SK-MEL-5 (cell line): ENCODE measurements at regions not wholly inside any gene's neighbourhood (a gene's known extent, or its start where the extent isn't known, plus 50 kb on each side); places are given as distances from the start of the nearest gene placed in this dataset.
A peak's percentile ranks its signal among the peaks of the same experiment; 100 is the strongest.
"Not testable (repeated sequence)": the region's sequence is repeated elsewhere in the genome, so short reads cannot be mapped to it uniquely, and the experiment has no call there.

ENCODE experiments used
- DNase-seq: peaks from one replicate; pipeline ENCODE4 v3.0.0-alpha.2; 2016; ENCODE audit warnings: low read depth, low spot score
- in situ Hi-C: cut with HindIII; loops from 2 replicates; pipeline ENCODE4 v1.10.0; 2016; ENCODE audit warnings: low sequenced_read_pairs, high pct_unique_total_duplicates, low pct_unique_long_range_greater_than_20kb

DNA sequence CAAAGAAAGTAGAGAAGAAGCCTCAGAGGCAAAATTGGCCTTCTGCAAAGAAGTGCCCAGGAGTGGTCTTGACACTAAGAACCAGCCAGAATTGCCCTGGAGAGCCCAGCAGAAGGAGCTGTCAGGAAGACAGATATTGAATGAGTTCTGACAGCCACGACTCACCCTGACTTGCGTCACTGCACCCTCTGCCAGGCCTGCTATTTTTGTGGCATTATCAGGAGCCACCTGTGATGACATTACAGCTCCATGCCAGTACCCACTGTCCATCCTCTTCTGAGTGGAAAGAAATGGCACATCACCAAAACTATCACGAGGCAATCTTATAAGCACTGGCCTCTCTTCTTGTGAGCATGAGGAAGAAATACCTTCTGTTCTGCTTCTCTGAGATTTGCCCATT, 67.7 kb downstream of the SMIM20 start:
- no peak for DNase-seq
- in situ Hi-C loops = no loop called here

DNA sequence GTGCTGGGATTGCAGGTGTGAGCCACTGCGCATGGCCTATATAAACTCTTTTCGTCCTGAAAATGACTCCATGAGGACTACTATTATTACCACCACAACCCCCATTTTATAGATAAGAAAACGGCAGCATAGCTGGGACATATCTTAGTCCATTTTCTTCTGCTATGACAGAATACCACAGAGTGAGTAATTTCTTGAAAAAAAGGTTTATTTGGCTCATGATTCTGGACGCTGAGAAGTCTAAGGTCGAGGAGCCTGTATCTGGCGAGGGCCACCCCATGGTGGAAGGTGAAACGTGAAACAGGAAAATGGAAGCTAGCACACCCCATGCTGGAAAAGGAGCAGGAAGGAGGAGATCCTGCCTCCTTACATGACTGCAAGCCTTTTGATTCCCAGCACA, 68.9 kb downstream of the SMIM20 start:
- in situ Hi-C loops = no loop called here
- no peak for DNase-seq

GRCh38 chr4:25984266-25984665, 70.2 kb downstream of the SMIM20 start:
- no peak for DNase-seq
- in situ Hi-C loops = no loop called here

- in situ Hi-C loops = no loop called here
Measured at GRCh38 chr4:25984796-25985195, 70.8 kb downstream of the SMIM20 start.

GRCh38 chr4:25986807-25987206, 72.8 kb downstream of the SMIM20 start:
- in situ Hi-C loops = no loop called here

More at GRCh38 chr4:25984796-25985195, 70.8 kb downstream of the SMIM20 start:
- DNase-seq = no peak

GRCh38 chr4:25991340-25991739, 77.3 kb downstream of the SMIM20 start:
- in situ Hi-C loops = no loop called here
- no peak for DNase-seq

More at GRCh38 chr4:25986807-25987206, 72.8 kb downstream of the SMIM20 start:
- DNase-seq = no peak

DNA sequence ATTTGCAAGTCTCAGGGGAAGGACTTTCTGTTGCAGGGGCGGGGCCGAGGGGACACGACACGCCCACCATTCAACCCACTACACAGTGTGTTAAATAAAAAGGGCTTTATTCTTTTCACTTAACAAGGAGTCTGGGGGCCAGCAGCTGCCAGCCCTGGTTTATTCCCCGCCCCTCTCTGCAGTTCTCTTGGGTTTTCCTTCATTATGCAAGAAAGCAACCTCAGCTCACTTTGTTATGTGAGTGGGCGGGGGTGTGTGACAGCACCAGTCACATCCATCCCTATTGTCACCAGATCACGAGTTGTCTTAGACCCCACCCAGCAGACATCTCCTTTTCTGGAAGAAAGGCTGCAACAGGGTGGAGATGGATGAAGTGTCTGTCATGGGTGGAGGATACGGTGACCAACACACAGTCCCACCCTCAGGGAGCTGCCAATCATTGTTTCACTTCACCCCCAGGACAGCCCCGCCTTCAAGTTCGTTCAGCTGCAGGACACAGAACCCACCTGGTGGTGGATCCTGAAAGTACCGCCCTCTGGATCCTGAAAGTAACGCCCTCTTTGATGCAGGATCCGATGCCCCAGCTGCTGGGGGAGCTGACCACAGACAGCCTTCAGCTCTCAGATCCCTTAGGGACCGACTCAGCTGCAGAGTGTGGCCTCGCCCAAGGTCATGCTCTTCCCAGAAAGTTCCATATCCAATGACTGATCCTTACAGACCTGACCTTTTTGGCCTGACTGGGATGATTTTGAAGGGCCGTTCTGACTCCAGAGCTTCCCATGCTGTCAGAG, 79.6 kb downstream of the SMIM20 start:
- in situ Hi-C loops = no loop called here
- DNase-seq = peak; percentile 61

DNA sequence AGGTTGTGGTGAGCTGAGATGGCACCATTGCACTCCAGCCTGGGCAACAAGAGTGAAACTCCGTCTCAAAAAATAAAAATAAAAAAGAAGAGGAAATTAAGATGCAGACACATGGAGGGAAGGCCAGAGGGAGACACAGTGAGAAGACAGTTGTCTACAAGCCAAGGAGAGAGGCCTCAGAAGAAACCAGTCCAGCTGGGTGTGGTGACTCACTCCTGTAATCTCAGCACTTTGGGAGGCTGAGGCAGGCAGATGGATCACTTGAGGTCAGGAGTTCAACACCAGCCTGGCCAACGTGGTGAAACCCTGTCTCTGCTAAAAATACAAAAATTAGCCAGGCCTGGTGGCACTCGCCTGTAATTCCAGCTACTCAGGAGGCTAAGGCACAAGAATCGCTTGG, 80.6 kb downstream of the SMIM20 start:
- in situ Hi-C loops, DNase-seq: not testable (repeated sequence)

DNA sequence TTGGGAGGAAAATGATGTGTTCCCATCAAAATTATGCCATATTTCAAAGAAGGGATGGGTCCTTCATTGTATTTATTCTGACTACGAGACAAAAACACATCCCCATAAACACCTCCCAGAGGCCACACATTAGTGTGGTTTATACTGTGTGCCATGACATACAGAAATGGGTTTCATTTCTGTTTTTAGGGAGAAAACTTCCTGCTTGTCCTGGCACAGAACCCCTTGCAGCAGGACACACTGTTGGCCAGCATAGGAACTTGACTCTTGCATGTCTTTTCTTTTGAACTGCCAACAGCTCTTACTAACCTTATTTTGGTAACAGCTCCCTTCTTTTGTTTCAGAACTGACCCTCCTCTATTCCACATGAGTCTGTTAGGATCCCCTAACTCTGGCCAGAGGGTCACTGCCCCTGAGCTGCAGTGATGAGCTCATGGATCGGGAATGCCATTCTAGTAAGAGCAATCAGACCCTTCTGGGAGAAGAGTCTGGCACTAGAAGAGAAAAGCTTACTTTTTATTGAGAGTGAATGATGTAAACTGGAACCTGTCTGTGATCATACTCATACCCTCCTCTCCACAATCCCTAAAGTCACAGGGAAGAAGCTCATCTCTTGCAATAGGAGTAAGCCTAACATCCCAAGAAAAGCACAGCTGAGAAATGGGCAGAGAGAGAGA, 86.4 kb downstream of the SMIM20 start:
- DNase-seq = no peak
- in situ Hi-C loops = no loop called here

DNA sequence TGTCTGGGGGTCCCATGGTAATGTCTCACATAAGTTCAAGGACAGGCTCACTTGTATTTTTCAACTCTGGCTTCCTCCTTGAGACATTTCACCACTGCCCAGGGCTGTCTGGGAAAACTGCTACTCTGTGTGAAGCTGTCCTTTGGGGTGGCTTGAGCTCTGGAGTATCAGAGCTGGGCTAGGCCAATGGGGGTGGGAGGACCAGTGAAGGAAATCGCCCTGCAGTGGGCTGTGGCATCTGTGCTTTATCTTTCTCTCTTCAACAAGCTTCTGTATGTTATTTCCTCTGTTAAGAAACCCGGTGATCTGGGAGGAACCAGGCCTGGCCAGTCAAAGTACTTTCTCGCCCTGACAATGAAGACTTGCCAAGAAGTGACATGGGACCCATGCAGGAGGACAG, 87.4 kb downstream of the SMIM20 start:
- in situ Hi-C loops = no loop called here

GRCh38 chr4:26001816-26002215, 87.8 kb downstream of the SMIM20 start:
- DNase-seq = no peak
- in situ Hi-C loops = no loop called here

More for the DNA sequence above, 87.4 kb downstream of the SMIM20 start:
- DNase-seq = no peak

DNA sequence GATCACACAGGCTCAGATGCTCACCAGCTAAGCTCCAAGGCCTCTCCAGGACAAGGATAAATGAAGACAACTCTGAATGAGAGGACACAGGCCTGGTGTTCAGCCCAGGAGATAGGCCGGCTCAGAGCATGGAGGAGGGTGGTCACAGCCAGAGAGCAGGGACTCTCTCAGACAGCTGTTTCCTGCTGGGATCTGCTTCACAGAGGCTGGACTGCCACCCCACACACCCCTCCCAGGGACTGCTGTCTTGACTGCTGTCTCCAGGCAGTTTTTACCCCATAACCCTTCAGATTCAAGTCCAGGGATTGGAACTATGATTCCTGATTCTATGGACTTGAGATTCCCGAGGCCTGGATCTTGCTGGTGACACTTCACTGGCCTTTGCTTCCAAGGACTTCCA, 89.0 kb downstream of the SMIM20 start:
- no peak for DNase-seq
- in situ Hi-C loops = no loop called here

DNA sequence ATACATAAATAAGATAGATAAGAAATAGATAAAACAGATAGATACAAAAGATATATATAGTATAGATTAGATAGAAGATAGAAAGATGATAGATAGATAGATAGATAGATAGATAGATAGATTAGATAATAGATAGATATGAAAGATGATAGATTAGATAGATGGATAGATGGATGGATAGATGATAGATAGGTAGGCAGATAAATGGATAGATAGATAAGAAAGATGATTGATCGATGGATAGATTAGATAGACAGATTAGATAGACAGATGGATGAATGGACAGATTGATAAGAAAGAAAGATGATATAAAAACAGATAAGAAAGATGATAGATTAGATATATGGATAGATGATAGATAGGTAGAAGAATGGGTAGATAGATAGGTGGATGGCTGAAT, 90.3 kb downstream of the SMIM20 start:
- no peak for DNase-seq
- in situ Hi-C loops = no loop called here

DNA sequence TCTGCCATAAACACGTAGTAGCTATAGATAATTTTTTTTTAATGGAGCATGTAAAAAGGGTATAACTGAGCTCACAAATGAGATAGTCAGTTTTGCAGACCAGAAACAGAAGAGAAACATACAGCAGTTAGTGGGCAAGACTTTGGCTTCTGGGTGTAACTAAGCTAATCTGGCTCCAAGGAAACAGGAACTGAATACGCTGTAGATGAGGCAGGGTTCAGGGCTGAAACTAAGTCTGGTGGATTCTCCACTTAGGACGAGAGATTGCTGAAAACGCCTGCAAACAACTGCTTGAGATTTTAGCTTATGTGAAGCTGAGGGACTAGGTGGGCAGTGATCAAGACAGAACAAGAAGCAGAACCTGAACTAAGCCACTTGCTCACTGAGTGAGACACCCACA, 91.7 kb downstream of the SMIM20 start:
- in situ Hi-C loops = no loop called here
- no peak for DNase-seq

DNA sequence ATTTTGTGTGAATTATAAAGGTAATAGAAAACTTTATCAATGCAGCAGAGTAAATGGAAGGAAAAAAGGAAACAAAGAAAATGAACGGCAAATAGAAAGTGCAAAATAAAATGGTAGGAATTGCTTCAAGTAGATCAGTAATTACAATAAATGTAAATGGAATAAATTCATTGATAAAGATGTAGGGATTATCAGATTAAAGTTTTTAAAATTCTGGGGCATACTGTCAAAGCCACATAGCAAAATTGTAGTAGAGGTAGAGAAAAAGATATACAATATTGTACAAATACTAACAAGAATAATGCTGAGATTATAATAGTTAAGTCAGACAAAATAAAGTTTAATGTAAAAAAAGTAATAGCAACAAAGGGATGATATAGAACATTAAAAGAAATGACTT, 94.7 kb downstream of the SMIM20 start:
- DNase-seq = no peak
- in situ Hi-C loops = no loop called here

DNA sequence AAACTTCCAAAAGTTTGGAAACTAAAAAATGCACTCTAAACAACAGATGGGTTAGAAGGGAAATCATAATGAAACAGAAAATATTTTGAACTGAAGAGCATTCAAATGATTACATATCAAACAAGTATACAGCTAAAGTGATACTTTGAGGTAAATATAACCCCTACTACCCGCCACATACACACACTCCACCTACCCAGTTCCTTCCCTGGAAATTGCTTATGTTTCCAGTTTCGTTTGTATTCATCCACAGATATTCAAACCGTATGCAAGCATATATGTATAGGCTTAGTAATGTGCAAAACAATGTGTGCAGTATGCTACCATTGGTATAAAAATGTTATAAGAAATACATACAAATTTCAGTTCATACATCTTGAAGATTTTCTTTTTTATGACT, 95.5 kb downstream of the SMIM20 start:
- in situ Hi-C loops = no loop called here
- DNase-seq = no peak

GRCh38 chr4:26010304-26010703, 96.3 kb downstream of the SMIM20 start:
- no peak for DNase-seq
- in situ Hi-C loops = no loop called here

DNA sequence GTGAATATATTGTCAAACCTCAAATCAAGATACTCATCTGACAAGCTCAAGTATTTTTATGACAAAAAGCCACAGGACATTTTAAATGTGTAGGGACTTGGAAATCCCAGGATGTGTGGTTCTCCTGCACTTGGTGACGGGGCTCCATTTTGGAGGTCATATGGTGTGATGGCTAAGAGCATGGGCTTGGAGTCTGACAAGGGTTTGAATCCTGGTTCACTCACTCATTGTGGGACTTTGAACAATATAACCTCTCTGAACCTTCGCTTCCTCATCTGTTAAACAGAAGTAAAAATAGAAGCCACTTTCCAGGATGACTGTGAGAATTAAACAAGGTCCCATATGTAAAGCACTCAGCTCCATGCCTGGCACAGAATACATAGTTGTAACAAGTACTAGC, 99.6 kb downstream of the SMIM20 start:
- in situ Hi-C loops = no loop called here
- DNase-seq = no peak

DNA sequence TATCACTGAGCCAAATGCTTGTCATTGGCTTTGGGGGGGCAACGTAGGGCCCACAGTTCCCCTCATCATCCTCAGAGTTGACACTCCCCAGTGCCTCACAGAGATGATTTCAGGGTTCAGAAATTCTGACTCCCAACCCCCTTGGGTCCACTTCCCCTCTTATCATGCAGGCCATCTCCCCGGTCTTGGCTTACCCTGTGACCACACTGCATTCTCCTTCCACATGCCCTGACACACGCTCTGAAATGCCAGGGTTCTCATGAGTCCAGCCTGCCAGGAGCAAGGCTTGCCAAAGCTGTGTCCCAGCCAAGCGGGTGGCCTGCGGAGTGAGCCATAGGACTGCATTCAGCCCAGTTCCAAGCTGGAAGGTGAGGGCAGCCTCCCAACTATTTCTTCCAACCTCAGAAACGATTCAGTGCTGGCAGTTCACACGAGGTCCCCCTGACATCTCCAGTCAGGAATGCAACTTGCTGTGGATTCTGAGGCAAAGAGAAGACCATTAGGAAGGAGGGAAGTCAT, 101.2 kb downstream of the SMIM20 start:
- in situ Hi-C loops = no loop called here
- DNase-seq = no peak
